Vagina (tissue), 2 donors: ENCODE measurements at regions not wholly inside any gene's neighbourhood (a gene's known extent, or its start where the extent isn't known, plus 50 kb on each side); places are given as distances from the start of the nearest gene placed in this dataset.

Experiments
- POLR2AphosphoS5 ChIP-seq, 2 donors: sonication (generic); formaldehyde crosslinking; IDR thresholded peaks; one replicate each; pipeline ENCODE4 v1.9.0; 2017; ENCODE audit warnings: antibody characterized with exemption in 2 of 2, mild to moderate bottlenecking in 2 of 2, low read depth in 1 of 2; ENCODE audit not compliant: insufficient read depth in 1 of 2
- TF ChIP-seq, protein P1 (sequence below), 3 experiments: fragments of 450-650 bp in 2 of 3; fragments of 200-600 bp in 1 of 3; sonication (generic) in 1 of 3; IDR thresholded peaks; one replicate each; pipeline ENCODE4 v1.5.1; 2017 to 2019; ENCODE audit warnings: antibody characterized with exemption in 3 of 3, mild to moderate bottlenecking in 2 of 3, moderate library complexity in 2 of 3

DNA sequence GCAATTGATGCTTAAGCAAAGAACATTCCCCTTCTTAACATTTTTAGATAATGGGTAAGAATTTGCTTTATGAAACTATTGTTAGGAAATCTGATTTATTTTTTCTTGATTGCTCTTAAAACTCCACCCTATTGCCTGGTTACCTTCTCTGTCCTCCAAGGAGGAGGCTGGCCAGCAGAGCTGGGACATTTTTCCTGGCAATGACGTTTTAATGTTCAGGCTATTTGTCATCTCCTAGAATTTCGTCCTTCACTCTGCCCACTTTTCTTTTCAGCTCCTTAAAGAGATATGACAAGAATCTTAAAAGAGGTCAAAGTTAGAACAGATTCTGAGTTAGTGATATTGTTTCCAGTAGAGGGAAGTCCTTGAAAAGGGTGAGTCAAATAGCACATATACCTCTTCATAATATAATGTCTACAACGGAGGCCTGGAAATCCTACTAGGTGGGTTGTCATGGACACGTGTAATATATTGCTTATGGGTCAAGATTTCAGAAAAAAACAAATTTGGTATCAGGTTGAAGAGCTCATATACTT, 141.0 kb downstream of the CMPK2 start:
- TF ChIP-seq POLR2AphosphoS5 (IDR thresholded peaks at IDR 0.05; ENCODE audit: insufficient read depth in 1 of 2, low read depth in 1 of 2), result no peak
- TF ChIP-seq, protein P1, sequence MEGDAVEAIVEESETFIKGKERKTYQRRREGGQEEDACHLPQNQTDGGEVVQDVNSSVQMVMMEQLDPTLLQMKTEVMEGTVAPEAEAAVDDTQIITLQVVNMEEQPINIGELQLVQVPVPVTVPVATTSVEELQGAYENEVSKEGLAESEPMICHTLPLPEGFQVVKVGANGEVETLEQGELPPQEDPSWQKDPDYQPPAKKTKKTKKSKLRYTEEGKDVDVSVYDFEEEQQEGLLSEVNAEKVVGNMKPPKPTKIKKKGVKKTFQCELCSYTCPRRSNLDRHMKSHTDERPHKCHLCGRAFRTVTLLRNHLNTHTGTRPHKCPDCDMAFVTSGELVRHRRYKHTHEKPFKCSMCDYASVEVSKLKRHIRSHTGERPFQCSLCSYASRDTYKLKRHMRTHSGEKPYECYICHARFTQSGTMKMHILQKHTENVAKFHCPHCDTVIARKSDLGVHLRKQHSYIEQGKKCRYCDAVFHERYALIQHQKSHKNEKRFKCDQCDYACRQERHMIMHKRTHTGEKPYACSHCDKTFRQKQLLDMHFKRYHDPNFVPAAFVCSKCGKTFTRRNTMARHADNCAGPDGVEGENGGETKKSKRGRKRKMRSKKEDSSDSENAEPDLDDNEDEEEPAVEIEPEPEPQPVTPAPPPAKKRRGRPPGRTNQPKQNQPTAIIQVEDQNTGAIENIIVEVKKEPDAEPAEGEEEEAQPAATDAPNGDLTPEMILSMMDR (IDR thresholded peaks at IDR 0.05), result no peak
